ENCODE measurements at regions not wholly inside any gene's neighbourhood (a gene's known extent, or its start where the extent isn't known, plus 50 kb on each side); places are given as distances from the start of the nearest gene placed in this dataset.
A peak's percentile ranks its signal among the peaks of the same experiment; 100 is the strongest.

DNA sequence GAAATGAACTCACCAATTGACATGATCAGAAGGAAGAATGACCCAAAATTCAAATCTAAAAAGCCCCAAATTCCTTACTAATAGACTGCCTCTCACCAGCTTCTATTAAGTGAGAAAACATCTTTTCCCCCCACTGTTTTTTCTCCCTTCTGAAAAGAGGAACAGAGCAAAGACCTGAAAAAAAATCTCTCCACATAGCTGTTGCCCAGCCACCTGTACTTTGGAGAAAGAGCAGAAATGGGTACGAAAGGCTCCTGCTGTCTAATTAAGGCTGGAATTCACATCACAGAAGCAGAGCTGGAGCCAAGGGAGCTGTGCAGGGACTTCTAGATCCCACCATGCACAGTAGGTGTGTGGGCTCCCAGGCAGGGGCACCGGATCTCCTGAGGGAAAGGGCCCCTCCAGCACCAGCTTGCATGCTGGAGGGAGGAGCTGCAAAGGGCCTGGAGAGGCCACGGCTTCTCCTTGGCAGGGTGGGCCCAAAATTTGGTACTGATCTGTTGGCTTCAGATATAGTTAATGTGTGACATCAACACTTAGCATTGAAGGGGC is 73.2 kb upstream of the DUSP22 start:
- WGBS, 3 donors = 72 to 79% (median 75%) methylated on average over 3 of the region's 3 CpGs
- DNase-seq = no peak
- TF ChIP-seq EP300 (IDR thresholded peaks at IDR 0.05) (no peak), POLR2A (IDR thresholded peaks at IDR 0.05) (no peak)
- TF ChIP-seq, protein P1, sequence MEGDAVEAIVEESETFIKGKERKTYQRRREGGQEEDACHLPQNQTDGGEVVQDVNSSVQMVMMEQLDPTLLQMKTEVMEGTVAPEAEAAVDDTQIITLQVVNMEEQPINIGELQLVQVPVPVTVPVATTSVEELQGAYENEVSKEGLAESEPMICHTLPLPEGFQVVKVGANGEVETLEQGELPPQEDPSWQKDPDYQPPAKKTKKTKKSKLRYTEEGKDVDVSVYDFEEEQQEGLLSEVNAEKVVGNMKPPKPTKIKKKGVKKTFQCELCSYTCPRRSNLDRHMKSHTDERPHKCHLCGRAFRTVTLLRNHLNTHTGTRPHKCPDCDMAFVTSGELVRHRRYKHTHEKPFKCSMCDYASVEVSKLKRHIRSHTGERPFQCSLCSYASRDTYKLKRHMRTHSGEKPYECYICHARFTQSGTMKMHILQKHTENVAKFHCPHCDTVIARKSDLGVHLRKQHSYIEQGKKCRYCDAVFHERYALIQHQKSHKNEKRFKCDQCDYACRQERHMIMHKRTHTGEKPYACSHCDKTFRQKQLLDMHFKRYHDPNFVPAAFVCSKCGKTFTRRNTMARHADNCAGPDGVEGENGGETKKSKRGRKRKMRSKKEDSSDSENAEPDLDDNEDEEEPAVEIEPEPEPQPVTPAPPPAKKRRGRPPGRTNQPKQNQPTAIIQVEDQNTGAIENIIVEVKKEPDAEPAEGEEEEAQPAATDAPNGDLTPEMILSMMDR (IDR thresholded peaks at IDR 0.05) = no peak
- no peak overlapping the region for H3K27ac ChIP-seq
- no peak overlapping the region for H3K4me3 ChIP-seq
- no peaks in the 10 kb centered on the region for H3K27me3 ChIP-seq
- no peaks in the 10 kb centered on the region for H3K36me3 ChIP-seq
- intact Hi-C loops (cut with DNase I) = no loop called here
- no peaks in the 10 kb centered on the region for H3K9me3 ChIP-seq
- no peaks in the 10 kb centered on the region for H3K4me1 ChIP-seq (ENCODE audit: insufficient read depth)

DNA sequence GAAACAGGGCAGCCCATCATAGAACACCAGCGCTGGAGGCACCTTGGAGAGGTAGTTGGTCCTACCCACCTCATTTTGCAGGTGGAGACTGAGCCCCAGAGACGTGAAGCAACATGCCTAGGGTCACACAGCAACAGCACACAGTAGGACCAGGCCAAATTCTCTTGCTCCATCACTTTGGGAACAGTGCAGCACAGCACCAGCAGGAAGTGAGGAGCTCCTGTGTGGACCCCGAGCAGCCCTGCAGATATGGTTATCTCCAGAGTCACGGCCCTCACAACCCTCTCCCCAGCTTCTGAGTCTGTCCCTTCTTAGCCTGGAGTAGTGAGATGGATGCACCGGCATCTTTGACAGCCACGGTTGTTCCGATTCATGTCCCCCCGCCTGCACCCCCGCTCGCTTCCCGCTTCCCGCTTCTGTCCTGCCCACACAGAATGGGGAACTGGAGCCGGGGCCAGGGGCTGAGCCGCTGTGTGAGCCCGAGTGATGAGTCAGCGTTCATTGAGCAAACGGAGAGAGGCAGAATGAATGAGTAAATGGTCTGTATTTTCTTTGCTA is 72.6 kb upstream of the DUSP22 start:
- Histone ChIP-seq H3K27me3 (no peaks in the 10 kb centered on the region), H3K4me3 (no peak overlapping the region), H3K27ac (no peak overlapping the region), H3K9me3 (no peaks in the 10 kb centered on the region), H3K4me1 (ENCODE audit: insufficient read depth) (no peaks in the 10 kb centered on the region), H3K36me3 (no peaks in the 10 kb centered on the region)
- no peak for TF ChIP-seq POLR2A (IDR thresholded peaks at IDR 0.05)
- intact Hi-C loops (cut with DNase I) = loop anchor here in 1 of 4 donors (2.0 kb wide), 1 partner anchor 37 kb away; no protein-coding TSS in a partner anchor
- WGBS, 3 donors = 28 to 33% (median 30%) methylated on average over 17 of the region's 17 CpGs
- peak in 1 of 5 donors; percentile 21 for DNase-seq

- H3K4me1 ChIP-seq (ENCODE audit: insufficient read depth) = no peaks in the 10 kb centered on the region
- no peak overlapping the region for H3K4me3 ChIP-seq
- H3K27ac ChIP-seq = no peak overlapping the region
- no peak for TF ChIP-seq POLR2A (IDR thresholded peaks at IDR 0.05)
- TF ChIP-seq, protein P1 (IDR thresholded peaks at IDR 0.05) = no peak
- TF ChIP-seq EP300 (IDR thresholded peaks at IDR 0.05) = no peak
- H3K9me3 ChIP-seq = no peaks in the 10 kb centered on the region
- no peaks in the 10 kb centered on the region for H3K27me3 ChIP-seq
- intact Hi-C loops (cut with DNase I) = loop anchor here in 1 of 4 donors (2.0 kb wide), 1 partner anchor 36 kb away; no protein-coding TSS in a partner anchor
- H3K36me3 ChIP-seq = no peaks in the 10 kb centered on the region
- 39 to 59% (median 43%) methylated on average over 4 of the region's 4 CpGs for WGBS, 3 donors
- no peak for DNase-seq
Measured at GRCh38 chr6:220312-220711, 72.0 kb upstream of the DUSP22 start.

GRCh38 chr6:220721-221475 is 71.4 kb upstream of the DUSP22 start:
- DNase-seq = no peak
- Histone ChIP-seq H3K36me3 (no peaks in the 10 kb centered on the region), H3K4me3 (no peak overlapping the region), H3K4me1 (ENCODE audit: insufficient read depth) (no peaks in the 10 kb centered on the region), H3K9me3 (no peaks in the 10 kb centered on the region), H3K27ac (no peak overlapping the region), H3K27me3 (no peaks in the 10 kb centered on the region)
- TF ChIP-seq POLR2A (IDR thresholded peaks at IDR 0.05) (no peak), EP300 (IDR thresholded peaks at IDR 0.05) (no peak)
- TF ChIP-seq, protein P1 (IDR thresholded peaks at IDR 0.05) = no peak
- intact Hi-C loops (cut with DNase I) = loop anchor here in 1 of 4 donors (2.0 kb wide), 1 partner anchor 36 kb away; no protein-coding TSS in a partner anchor
- WGBS, 3 donors = 53 to 64% (median 59%) methylated on average over 16 of the region's 16 CpGs
